ENCODE measurements at regions not wholly inside any gene's neighbourhood (a gene's known extent, or its start where the extent isn't known, plus 50 kb on each side); places are given as distances from the start of the nearest gene placed in this dataset.

DNA sequence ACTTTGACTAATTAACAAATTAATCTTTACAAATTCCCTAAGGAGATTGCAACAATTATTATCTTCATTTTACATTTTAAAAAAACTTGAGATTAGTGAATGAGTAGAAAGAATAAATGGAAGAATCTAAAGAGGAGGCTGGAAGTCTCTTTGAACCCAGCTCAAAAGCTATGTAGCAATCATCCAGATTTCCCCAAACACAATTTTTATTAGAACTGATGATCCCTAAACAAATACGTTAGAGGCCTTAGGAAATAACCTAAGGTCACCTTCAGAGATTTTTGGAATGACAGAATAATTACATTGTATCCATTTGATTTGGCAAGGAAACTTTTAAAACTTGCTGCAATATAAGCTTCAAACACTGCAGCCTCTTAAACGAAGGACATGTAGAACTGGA lies 242.4 kb upstream of the LYPLAL1 start (continued):
- TF ChIP-seq KAT2B (IDR thresholded peaks at IDR 0.05; ENCODE audit: low read depth, low read length) (no peak), CHD4 (IDR thresholded peaks at IDR 0.05; ENCODE audit: insufficient read depth, insufficient replicate concordance, low read depth, low read length, poor library complexity, severe bottlenecking) (no peak), C11orf30 (IDR thresholded peaks at IDR 0.05; ENCODE audit: low read depth) (no peak), NFRKB (IDR thresholded peaks at IDR 0.05; ENCODE audit: low read depth) (no peak), ILK (tag; IDR thresholded peaks at IDR 0.05; ENCODE audit: borderline replicate concordance, low read depth) (no peak), ZNF583 (CRISPR knock-in tag; IDR thresholded peaks at IDR 0.05) (no peak)
- TF ChIP-seq, protein P1, sequence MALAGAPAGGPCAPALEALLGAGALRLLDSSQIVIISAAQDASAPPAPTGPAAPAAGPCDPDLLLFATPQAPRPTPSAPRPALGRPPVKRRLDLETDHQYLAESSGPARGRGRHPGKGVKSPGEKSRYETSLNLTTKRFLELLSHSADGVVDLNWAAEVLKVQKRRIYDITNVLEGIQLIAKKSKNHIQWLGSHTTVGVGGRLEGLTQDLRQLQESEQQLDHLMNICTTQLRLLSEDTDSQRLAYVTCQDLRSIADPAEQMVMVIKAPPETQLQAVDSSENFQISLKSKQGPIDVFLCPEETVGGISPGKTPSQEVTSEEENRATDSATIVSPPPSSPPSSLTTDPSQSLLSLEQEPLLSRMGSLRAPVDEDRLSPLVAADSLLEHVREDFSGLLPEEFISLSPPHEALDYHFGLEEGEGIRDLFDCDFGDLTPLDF (CRISPR knock-in tag; IDR thresholded peaks at IDR 0.05), result no peak
- TF ChIP-seq, protein P2, sequence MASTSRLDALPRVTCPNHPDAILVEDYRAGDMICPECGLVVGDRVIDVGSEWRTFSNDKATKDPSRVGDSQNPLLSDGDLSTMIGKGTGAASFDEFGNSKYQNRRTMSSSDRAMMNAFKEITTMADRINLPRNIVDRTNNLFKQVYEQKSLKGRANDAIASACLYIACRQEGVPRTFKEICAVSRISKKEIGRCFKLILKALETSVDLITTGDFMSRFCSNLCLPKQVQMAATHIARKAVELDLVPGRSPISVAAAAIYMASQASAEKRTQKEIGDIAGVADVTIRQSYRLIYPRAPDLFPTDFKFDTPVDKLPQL (IDR thresholded peaks at IDR 0.05; ENCODE audit: extremely low read depth, insufficient read length), result no peak

DNA sequence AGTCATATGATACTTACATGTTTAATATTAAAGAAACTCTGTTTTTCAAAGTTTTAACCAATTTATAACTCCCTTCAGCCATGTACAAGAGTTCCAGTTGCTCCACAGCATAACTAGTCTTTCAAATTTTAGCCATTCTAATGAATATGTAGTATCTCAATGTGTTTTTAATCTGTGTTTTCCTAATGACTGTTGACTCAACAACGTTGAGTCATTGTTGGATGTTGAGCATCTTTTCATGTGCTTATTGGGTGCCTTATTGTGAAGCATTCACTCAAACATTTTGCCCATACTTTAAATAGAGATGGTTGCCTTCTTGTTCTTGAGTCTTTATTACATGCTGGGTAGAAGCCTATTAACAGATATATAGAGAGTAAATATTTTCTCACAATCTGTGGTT lies 240.2 kb upstream of the LYPLAL1 start:
- H3K27ac ChIP-seq (ENCODE audit: extremely low read depth, low read depth, low read length), result no peak overlapping the region
- no peaks in the 10 kb centered on the region for H3K79me2 ChIP-seq (ENCODE audit: control insufficient read depth, insufficient read depth, low read length)
- no peaks in the 10 kb centered on the region for H3K9me1 ChIP-seq (ENCODE audit: control insufficient read depth, insufficient read depth, low read length)
- no peaks in the 10 kb centered on the region for H3K27me3 ChIP-seq (ENCODE audit: control insufficient read depth in 2 of 2, insufficient read depth in 2 of 2, low read length in 2 of 2)
- ChIA-PET POLR2A (no interaction called here), CTCF (ENCODE audit: low intra/inter-chr PET ratio) (no interaction called here)
- no peak overlapping the region for H2AFZ ChIP-seq (ENCODE audit: low read depth, low read length)
- no peak overlapping the region for H3K9ac ChIP-seq (ENCODE audit: insufficient read depth in 1 of 2, low read depth in 2 of 2, low read length in 2 of 2)
- H3K4me2 ChIP-seq (ENCODE audit: insufficient read depth, low read length), result no peak overlapping the region
- ATAC-seq, result no peak
- no peaks in the 10 kb centered on the region for H4K20me1 ChIP-seq (replicated peaks; ENCODE audit: control insufficient read depth, insufficient read depth, low read length)
- intact Hi-C loops (cut with micrococcal nuclease) (no loop called here), in situ Hi-C loops (cut with MboI) (no loop called here)
- no peak overlapping the region for H3K4me3 ChIP-seq
- 4% methylated on average over 1 of the region's 1 CpG for WGBS (ENCODE audit: insufficient coverage, low coverage, missing lambda C conversion rate)
- no TSS peak for BruUV-seq (replicated peaks)
- no peaks in the 10 kb centered on the region for H3K4me1 ChIP-seq (replicated peaks in 1 of 2; ENCODE audit: control insufficient read depth in 2 of 2, insufficient read depth in 2 of 2, low read length in 2 of 2)
- H3K9me3 ChIP-seq (replicated peaks; ENCODE audit: control insufficient read depth, insufficient read depth, low read depth, low read length), result no peaks in the 10 kb centered on the region
- H3K36me3 ChIP-seq (ENCODE audit: control insufficient read depth, insufficient read depth, low read length), result no peaks in the 10 kb centered on the region
- FAIRE-seq, result no peak
- DNase-seq (ENCODE audit: extremely low read depth in 1 of 4, low spot score in 3 of 4), result no peak
- TF ChIP-seq NUFIP1 (IDR thresholded peaks at IDR 0.05; ENCODE audit: partially characterized antibody) (no peak), DDX20 (tag; IDR thresholded peaks at IDR 0.05; ENCODE audit: low read depth) (no peak), RBM14 (IDR thresholded peaks at IDR 0.05; ENCODE audit: borderline replicate concordance, insufficient read depth, low read depth, low read length) (no peak), DMBX1 (CRISPR knock-in tag; IDR thresholded peaks at IDR 0.05; ENCODE audit: borderline replicate concordance) (no peak), XRCC5 (IDR thresholded peaks at IDR 0.05; ENCODE audit: low read depth, low read length) (no peak), ZNF764 (CRISPR knock-in tag; IDR thresholded peaks at IDR 0.05; ENCODE audit: low read depth) (no peak), CEBPB (tag; IDR thresholded peaks at IDR 0.05) (no peak), ZNF197 (CRISPR knock-in tag; IDR thresholded peaks at IDR 0.05; ENCODE audit: low read depth) (no peak)
- TF ChIP-seq, protein P3, sequence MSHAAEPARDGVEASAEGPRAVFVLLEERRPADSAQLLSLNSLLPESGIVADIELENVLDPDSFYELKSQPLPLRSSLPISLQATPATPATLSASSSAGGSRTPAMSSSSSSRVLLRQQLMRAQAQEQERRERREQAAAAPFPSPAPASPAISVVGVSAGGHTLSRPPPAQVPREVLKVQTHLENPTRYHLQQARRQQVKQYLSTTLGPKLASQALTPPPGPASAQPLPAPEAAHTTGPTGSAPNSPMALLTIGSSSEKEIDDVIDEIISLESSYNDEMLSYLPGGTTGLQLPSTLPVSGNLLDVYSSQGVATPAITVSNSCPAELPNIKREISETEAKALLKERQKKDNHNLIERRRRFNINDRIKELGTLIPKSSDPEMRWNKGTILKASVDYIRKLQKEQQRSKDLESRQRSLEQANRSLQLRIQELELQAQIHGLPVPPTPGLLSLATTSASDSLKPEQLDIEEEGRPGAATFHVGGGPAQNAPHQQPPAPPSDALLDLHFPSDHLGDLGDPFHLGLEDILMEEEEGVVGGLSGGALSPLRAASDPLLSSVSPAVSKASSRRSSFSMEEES (CRISPR knock-in tag; IDR thresholded peaks at IDR 0.05), result no peak
- TF ChIP-seq, protein P4, sequence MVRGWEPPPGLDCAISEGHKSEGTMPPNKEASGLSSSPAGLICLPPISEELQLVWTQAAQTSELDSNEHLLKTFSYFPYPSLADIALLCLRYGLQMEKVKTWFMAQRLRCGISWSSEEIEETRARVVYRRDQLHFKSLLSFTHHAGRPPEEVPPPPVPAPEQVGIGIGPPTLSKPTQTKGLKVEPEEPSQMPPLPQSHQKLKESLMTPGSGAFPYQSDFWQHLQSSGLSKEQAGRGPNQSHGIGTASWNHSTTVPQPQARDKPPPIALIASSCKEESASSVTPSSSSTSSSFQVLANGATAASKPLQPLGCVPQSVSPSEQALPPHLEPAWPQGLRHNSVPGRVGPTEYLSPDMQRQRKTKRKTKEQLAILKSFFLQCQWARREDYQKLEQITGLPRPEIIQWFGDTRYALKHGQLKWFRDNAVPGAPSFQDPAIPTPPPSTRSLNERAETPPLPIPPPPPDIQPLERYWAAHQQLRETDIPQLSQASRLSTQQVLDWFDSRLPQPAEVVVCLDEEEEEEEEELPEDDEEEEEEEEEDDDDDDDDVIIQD (CRISPR knock-in tag; IDR thresholded peaks at IDR 0.05), result no peak
